ENCODE measurements at regions not wholly inside any gene's neighbourhood (a gene's known extent, or its start where the extent isn't known, plus 50 kb on each side); places are given as distances from the start of the nearest gene placed in this dataset.

DNA sequence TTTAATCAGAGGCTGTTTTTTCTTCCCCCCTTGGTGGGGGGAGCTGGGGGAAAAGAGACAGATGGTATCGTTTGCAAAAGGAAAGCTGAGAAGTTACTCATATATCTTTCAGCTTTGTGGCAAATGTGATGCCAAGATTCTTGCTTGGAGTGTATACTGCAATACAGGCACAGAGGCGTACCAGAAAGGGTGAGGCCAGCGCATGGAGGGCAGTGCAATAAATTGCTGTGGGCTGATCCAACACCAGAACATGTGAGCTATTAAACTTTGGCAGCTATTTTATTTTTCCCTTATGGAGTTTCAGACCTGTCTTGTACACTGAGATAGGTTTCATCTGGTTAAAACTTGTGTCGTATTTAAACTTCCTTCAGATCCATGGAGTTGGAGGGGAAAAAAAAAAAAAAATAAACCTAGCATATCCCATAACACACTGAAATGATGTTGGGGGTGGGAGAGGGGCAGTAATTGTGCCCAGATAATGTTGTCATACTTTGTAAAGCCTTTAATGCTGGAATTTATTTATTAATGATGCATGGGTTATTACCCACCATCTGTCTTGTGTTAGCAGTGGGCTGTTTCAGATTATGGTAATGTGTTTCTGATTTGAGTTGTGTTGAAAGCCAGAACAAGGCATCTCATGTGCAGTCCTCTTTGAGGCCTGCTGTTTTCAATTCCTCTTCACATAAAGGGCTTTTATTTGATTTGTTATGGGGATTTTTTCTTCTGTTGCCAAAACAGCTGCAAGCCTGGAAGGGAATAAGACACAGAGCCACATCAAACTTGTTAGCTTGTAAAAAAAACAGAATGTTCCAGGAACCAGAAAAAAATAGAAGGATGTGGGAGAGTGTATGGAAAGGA is 891.3 kb downstream of the TLE1 start:
- TF ChIP-seq EZH2 (optimal IDR thresholded peaks at IDR 0.05; ENCODE audit: low read depth, low read length): no peak
- TF ChIP-seq, protein P1, sequence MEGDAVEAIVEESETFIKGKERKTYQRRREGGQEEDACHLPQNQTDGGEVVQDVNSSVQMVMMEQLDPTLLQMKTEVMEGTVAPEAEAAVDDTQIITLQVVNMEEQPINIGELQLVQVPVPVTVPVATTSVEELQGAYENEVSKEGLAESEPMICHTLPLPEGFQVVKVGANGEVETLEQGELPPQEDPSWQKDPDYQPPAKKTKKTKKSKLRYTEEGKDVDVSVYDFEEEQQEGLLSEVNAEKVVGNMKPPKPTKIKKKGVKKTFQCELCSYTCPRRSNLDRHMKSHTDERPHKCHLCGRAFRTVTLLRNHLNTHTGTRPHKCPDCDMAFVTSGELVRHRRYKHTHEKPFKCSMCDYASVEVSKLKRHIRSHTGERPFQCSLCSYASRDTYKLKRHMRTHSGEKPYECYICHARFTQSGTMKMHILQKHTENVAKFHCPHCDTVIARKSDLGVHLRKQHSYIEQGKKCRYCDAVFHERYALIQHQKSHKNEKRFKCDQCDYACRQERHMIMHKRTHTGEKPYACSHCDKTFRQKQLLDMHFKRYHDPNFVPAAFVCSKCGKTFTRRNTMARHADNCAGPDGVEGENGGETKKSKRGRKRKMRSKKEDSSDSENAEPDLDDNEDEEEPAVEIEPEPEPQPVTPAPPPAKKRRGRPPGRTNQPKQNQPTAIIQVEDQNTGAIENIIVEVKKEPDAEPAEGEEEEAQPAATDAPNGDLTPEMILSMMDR (IDR thresholded peaks at IDR 0.05; ENCODE audit: low read length): no peak
- TF ChIP-seq EZH2phosphoT487 (IDR thresholded peaks at IDR 0.05; ENCODE audit: low read length): no peak
- H4K20me1 ChIP-seq (ENCODE audit: insufficient read depth, low read length): no peaks in the 10 kb centered on the region
- H3F3A ChIP-seq (ENCODE audit: insufficient read depth, low read length): no peaks in the 10 kb centered on the region
- H3K4me1 ChIP-seq (ENCODE audit: low read length): no peaks in the 10 kb centered on the region
- H3K36me3 ChIP-seq (replicated peaks; ENCODE audit: insufficient read depth, low read length): no peaks in the 10 kb centered on the region
- no peak overlapping the region for H3K4me2 ChIP-seq (ENCODE audit: low read depth, low read length)
- no peak overlapping the region for H3K4me3 ChIP-seq (ENCODE audit: low read length)
- no peak overlapping the region for H2AFZ ChIP-seq (ENCODE audit: low read length)
- H3K9me3 ChIP-seq (replicated peaks; ENCODE audit: insufficient read depth, low read length): no peaks in the 10 kb centered on the region
- H3K27me3 ChIP-seq (replicated peaks; ENCODE audit: insufficient read depth, low read length): no peaks in the 10 kb centered on the region
- no peaks in the 10 kb centered on the region for H3K79me2 ChIP-seq (ENCODE audit: low read length)
- H3K9me2 ChIP-seq (replicated peaks; ENCODE audit: insufficient read depth, low read length): no peaks in the 10 kb centered on the region
- DNase-seq: no peak
- no peak overlapping the region for H3K27ac ChIP-seq (ENCODE audit: low read length)
- no peak overlapping the region for H3K9ac ChIP-seq (ENCODE audit: low read length)

DNA sequence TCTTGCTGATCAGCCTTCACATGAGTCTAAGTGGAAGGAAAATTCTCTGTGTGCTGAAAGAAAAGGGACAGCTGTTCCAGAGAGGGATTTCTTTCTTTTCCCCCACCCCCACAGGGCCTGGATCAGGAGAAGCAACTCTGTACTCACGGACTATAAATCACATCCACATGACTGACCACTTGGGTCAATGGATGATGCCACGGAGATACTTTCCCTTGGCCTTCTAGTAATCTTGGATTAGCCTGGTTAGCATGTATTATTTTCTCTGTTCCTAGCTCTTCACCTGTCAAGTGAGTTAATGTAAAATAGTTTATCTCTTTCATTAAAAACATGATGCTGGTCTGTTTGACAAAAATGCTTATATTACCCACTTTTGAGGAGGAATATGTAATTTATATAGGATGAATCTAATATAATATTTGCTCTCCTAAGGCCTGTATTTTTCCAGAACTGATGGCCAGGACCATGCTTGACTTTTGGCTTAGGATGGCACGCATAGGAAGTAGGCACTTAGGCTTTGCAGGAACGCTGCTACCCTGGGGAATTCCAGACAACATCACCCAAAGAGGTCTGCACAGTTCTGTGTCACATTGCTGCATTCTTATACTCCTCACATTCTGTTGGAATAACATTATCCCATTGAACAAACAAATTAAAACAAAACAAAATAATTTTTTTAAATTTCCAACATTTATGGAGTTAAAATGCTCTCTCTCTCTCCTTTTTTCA is 892.1 kb downstream of the TLE1 start:
- no peaks in the 10 kb centered on the region for H3K4me1 ChIP-seq (ENCODE audit: low read length)
- H3K9ac ChIP-seq (ENCODE audit: low read length): no peak overlapping the region
- H3K4me3 ChIP-seq (ENCODE audit: low read length): no peak overlapping the region
- no peaks in the 10 kb centered on the region for H3K9me2 ChIP-seq (replicated peaks; ENCODE audit: insufficient read depth, low read length)
- no peaks in the 10 kb centered on the region for H4K20me1 ChIP-seq (ENCODE audit: insufficient read depth, low read length)
- no peaks in the 10 kb centered on the region for H3K36me3 ChIP-seq (replicated peaks; ENCODE audit: insufficient read depth, low read length)
- no peaks in the 10 kb centered on the region for H3K79me2 ChIP-seq (ENCODE audit: low read length)
- H2AFZ ChIP-seq (ENCODE audit: low read length): no peak overlapping the region
- no peak overlapping the region for H3K27ac ChIP-seq (ENCODE audit: low read length)
- no peaks in the 10 kb centered on the region for H3K27me3 ChIP-seq (replicated peaks; ENCODE audit: insufficient read depth, low read length)
- no peak for DNase-seq
- no peaks in the 10 kb centered on the region for H3F3A ChIP-seq (ENCODE audit: insufficient read depth, low read length)
- TF ChIP-seq EZH2phosphoT487 (IDR thresholded peaks at IDR 0.05; ENCODE audit: low read length) (no peak), EZH2 (optimal IDR thresholded peaks at IDR 0.05; ENCODE audit: low read depth, low read length) (no peak)
- TF ChIP-seq, protein P1 (IDR thresholded peaks at IDR 0.05; ENCODE audit: low read length): no peak
- H3K4me2 ChIP-seq (ENCODE audit: low read depth, low read length): no peak overlapping the region
- H3K9me3 ChIP-seq (replicated peaks; ENCODE audit: insufficient read depth, low read length): no peaks in the 10 kb centered on the region

DNA sequence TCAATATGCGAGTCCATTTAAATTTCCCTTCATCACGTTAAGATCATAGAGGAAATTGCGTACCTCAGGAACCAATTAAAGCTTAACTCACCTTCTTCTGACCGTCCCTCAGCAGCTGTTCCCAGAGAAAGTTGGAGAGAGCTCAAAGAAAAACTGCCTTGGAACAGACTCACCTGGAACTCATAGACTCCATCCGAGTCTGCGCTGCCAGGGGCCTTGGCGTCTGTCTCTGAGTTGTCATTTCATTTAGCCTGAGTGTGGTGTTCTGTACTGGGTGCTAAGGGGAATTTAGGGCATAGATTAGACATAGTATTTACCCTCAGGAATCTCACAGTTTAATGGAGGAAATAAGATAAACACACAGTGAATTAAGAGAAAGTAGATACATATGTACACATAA is 892.7 kb downstream of the TLE1 start:
- H3F3A ChIP-seq (ENCODE audit: insufficient read depth, low read length): no peaks in the 10 kb centered on the region
- H3K79me2 ChIP-seq (ENCODE audit: low read length): no peaks in the 10 kb centered on the region
- H3K9me3 ChIP-seq (replicated peaks; ENCODE audit: insufficient read depth, low read length): no peaks in the 10 kb centered on the region
- TF ChIP-seq, protein P1 (IDR thresholded peaks at IDR 0.05; ENCODE audit: low read length): no peak
- TF ChIP-seq EZH2phosphoT487 (IDR thresholded peaks at IDR 0.05; ENCODE audit: low read length) (no peak), EZH2 (optimal IDR thresholded peaks at IDR 0.05; ENCODE audit: low read depth, low read length) (no peak)
- H3K27ac ChIP-seq (ENCODE audit: low read length): no peak overlapping the region
- no peaks in the 10 kb centered on the region for H3K36me3 ChIP-seq (replicated peaks; ENCODE audit: insufficient read depth, low read length)
- H3K4me3 ChIP-seq (ENCODE audit: low read length): no peak overlapping the region
- no peak overlapping the region for H3K4me2 ChIP-seq (ENCODE audit: low read depth, low read length)
- H3K9me2 ChIP-seq (replicated peaks; ENCODE audit: insufficient read depth, low read length): no peaks in the 10 kb centered on the region
- no peaks in the 10 kb centered on the region for H3K27me3 ChIP-seq (replicated peaks; ENCODE audit: insufficient read depth, low read length)
- H3K9ac ChIP-seq (ENCODE audit: low read length): no peak overlapping the region
- no peaks in the 10 kb centered on the region for H3K4me1 ChIP-seq (ENCODE audit: low read length)
- H4K20me1 ChIP-seq (ENCODE audit: insufficient read depth, low read length): no peaks in the 10 kb centered on the region
- H2AFZ ChIP-seq (ENCODE audit: low read length): no peak overlapping the region
- DNase-seq: no peak
